NCI-H446 (cell line): ENCODE measurements at regions not wholly inside any gene's neighbourhood (a gene's known extent, or its start where the extent isn't known, plus 50 kb on each side); places are given as distances from the start of the nearest gene placed in this dataset.
"Not testable (repeated sequence)": the region's sequence is repeated elsewhere in the genome, so short reads cannot be mapped to it uniquely, and the experiment has no call there.

Experiments
- DNase-seq, 2 experiments: peaks; one replicate each; lab custom pipeline; 2025; lab: John Stamatoyannopoulos, UW

- DNase-seq: peak in 1 of 2 experiments; percentile 40
These were observed 1004.1 kb downstream of the TBL1XR1 start for GRCh38 chr3:176193032-176193730.

- peak; percentile 27 to 79 for DNase-seq
These were observed 1006.5 kb downstream of the TBL1XR1 start for GRCh38 chr3:176190755-176191154.

- DNase-seq: no peak
These were observed 1014.1 kb downstream of the TBL1XR1 start for GRCh38 chr3:176183181-176183580.

GRCh38 chr3:176174060-176174459 is 1023.2 kb downstream of the TBL1XR1 start:
- no peak for DNase-seq

- no peak for DNase-seq
These were observed 1024.8 kb downstream of the TBL1XR1 start for GRCh38 chr3:176172492-176172891.

GRCh38 chr3:176167272-176167671 is 1030.0 kb downstream of the TBL1XR1 start:
- DNase-seq: no peak

- no peak for DNase-seq
These were observed 1036.3 kb downstream of the TBL1XR1 start for GRCh38 chr3:176160997-176161396.

- no peak for DNase-seq
These were observed 1037.5 kb downstream of the TBL1XR1 start for GRCh38 chr3:176159796-176160195.

GRCh38 chr3:176155012-176155411 is 1042.3 kb downstream of the TBL1XR1 start:
- DNase-seq: no peak

- DNase-seq: no peak
These were observed 1047.7 kb downstream of the TBL1XR1 start for GRCh38 chr3:176149567-176149966.

GRCh38 chr3:176147251-176147650 is 1050.0 kb downstream of the TBL1XR1 start:
- no peak for DNase-seq

GRCh38 chr3:176141837-176142236 is 1055.4 kb downstream of the TBL1XR1 start:
- DNase-seq: no peak

- no peak for DNase-seq
These were observed 1076.8 kb downstream of the TBL1XR1 start for GRCh38 chr3:176120507-176120906.

GRCh38 chr3:176119826-176120225 is 1077.5 kb downstream of the TBL1XR1 start:
- DNase-seq: no peak

GRCh38 chr3:176106380-176106779 is 1090.9 kb downstream of the TBL1XR1 start:
- no peak for DNase-seq

GRCh38 chr3:176097027-176097426 is 1100.3 kb downstream of the TBL1XR1 start:
- peak in 1 of 2 experiments; percentile 21 for DNase-seq

- DNase-seq: not testable (repeated sequence)
These were observed 1103.4 kb downstream of the TBL1XR1 start for GRCh38 chr3:176093892-176094291.

- no peak for DNase-seq
These were observed 1106.6 kb downstream of the TBL1XR1 start for GRCh38 chr3:176090727-176091126.

GRCh38 chr3:176088962-176089383 is 1108.3 kb downstream of the TBL1XR1 start:
- no peak for DNase-seq

GRCh38 chr3:176087066-176087697 is 1110.1 kb downstream of the TBL1XR1 start:
- no peak for DNase-seq

GRCh38 chr3:176079785-176080184 is 1117.5 kb downstream of the TBL1XR1 start:
- DNase-seq: no peak

- no peak for DNase-seq
These were observed 1118.4 kb downstream of the TBL1XR1 start for GRCh38 chr3:176078906-176079305.

- no peak for DNase-seq
These were observed 1121.8 kb downstream of the TBL1XR1 start for GRCh38 chr3:176075491-176075890.

- DNase-seq: no peak
These were observed 1122.2 kb downstream of the TBL1XR1 start for GRCh38 chr3:176075046-176075445.
